H54 (cell line): ENCODE measurements at regions not wholly inside any gene's neighbourhood (a gene's known extent, or its start where the extent isn't known, plus 50 kb on each side); places are given as distances from the start of the nearest gene placed in this dataset.
A peak's percentile ranks its signal among the peaks of the same experiment; 100 is the strongest.

Experiments
- DNase-seq: peaks from one replicate; pipeline ENCODE4 v3.0.0; 2011; ENCODE audit warnings: low spot score, mixed read lengths; ENCODE audit not compliant: insufficient read length
- FAIRE-seq: peaks from 3 replicates; lab custom pipeline; 2011; peaks lifted over from hg19 to GRCh38; lab: Jason Lieb, UNC
- POLR2A ChIP-seq: IDR thresholded peaks from 2 replicates; pipeline ENCODE4 v1.6.1; 2011; ENCODE audit warnings: low read depth, mild to moderate bottlenecking, low read length

DNA sequence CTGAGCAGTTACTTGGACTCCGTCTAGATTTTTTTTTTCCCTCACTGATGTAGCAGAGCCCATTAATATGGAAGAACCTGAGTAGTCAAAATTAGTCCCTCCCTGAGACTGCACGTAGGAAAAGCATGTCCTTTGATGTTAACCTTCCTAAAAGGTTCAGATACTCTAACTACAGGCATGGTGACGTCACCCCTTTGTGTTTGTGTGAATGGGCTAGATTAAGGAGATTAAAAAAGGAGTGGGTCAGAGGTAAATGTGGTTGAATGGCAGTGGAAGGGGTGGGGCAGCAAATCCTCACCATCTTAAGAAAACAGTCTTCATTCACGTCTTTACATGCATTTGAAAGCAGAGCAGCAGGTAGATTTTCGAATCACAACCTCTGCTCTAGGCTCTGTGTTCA lies 521.1 kb downstream of the TFAP2B start:
- DNase-seq (no peak), FAIRE-seq (no peak)
- TF ChIP-seq POLR2A, result no peak

DNA sequence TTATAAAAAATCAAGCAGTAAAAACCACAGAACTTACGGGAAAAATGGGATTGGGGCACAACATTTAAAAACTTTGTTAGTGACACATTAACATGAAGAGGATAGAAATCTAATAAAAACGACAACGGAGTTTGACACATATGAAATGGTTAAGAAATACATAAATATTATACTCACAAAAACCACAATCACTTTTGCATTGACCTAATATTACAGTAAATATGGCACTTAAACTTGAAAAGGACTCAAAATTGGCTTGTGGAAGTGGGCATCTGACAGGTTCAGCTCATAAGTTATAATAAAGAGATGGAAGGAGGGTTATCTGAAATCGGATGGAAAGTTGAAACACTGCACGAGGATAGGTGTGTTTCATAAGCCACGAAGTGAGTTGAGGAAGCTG lies 523.7 kb downstream of the TFAP2B start:
- FAIRE-seq (no peak), DNase-seq (no peak)
- TF ChIP-seq POLR2A, result no peak

DNA sequence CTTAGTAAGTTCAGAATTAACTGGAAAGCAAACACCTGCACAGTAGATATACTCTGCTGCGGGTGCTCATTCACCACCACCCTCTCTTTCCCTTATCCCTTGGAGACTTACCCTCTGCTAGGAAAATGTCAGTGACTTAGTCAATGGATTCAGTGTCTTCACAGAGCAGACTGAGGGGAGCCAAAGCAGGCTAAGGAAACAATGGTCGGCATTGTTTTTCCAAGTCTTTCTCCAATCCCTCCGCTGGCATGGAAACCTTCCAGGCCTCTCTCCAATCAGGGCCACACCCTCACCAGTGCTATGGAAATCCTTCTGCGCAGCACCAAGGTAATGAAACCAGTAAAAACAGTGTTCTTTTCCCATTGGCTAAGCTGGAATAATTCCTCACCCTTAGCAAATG lies 531.2 kb downstream of the TFAP2B start:
- no peak for FAIRE-seq
- TF ChIP-seq POLR2A, result no peak
- DNase-seq, result no peak

DNA sequence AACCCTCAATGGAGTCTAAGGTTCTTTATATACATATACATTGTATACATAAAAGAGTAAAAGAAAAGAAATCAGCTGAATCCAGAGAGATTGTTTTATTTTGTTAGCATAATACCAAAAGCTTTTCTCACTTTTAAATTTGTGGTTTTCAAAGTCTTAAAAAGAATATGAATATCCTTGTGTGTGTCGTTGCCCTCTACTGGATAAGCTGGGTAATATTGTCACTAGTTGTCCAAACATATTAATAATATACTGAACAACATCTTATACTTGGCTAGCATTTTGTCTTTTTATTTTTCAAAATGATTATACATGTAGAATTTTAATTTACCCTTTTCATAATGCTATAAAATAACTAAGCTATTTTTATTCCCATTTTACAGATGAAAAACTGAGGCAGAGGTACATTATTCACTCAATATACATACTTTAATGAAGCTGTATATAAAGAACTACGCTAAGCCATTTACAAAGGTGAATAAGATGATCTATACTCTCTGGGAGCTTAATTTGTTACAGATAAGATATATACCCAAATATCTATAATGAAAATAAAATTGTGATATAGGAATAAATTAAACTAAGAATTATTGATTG lies 531.7 kb downstream of the TFAP2B start:
- FAIRE-seq (no peak), DNase-seq (no peak)
- TF ChIP-seq POLR2A, result no peak

DNA sequence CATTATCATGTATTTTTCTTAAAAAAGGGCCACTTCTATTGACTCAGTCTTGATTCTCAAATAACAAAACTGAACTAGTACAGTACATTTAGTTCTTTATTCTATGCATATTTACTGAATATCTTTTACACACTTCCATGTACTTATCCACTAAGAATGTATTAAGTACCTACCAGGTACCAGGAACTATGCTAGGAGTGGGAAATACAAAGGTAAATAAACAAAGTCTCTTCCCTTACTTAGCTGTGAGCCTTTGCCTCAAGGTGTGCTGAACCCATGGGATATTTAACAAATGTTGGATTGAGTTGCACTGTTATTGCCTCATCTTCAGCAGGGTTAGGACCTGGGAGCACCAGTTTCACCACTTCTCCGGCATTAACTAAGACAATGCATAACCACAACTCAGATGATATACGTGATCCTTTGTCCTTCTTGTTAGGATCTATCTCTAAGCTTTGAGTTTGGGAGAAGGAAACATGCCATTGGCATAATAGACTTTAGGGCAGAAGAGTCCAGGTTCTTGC lies 533.9 kb downstream of the TFAP2B start:
- DNase-seq, result no peak
- no peak for FAIRE-seq
- no peak for TF ChIP-seq POLR2A

DNA sequence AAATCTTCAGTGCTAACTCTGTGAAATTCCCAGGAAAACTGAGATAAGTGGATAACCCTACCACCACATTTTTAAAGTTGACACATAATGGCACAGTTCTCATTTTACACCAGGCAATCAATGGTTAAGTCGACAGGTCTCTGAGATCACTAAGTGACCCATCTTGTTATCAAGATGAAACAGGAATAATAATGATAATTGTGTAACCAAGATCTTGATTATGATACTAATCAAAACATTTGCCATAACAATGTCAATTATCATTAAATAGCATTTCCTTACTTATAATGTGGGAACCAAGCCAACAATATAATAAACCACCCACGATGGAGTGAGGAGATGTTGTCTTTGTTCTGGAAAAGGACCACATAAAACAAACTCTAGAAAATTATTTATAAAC lies 541.6 kb downstream of the TFAP2B start:
- DNase-seq, result no peak
- TF ChIP-seq POLR2A, result no peak
- no peak for FAIRE-seq

DNA sequence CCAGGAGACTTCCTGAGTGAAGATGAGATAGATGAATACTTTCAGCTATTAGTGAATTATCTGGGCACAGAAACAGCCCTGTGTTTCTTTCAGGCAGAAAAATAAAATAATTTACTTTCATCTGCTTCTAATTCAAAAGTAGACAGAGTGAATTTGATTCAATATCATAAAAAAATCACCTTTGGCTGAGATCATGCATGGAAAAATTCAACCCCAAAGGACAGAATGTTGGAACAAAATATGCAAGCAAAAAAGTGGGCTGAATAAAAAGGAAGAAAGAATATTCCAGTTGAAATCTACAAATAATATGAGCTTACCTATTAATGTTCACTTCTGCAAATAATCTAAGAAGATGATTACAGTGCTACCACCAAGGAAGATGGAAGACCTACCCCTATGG lies 546.9 kb downstream of the TFAP2B start:
- FAIRE-seq (no peak), DNase-seq (no peak)
- TF ChIP-seq POLR2A, result no peak

DNA sequence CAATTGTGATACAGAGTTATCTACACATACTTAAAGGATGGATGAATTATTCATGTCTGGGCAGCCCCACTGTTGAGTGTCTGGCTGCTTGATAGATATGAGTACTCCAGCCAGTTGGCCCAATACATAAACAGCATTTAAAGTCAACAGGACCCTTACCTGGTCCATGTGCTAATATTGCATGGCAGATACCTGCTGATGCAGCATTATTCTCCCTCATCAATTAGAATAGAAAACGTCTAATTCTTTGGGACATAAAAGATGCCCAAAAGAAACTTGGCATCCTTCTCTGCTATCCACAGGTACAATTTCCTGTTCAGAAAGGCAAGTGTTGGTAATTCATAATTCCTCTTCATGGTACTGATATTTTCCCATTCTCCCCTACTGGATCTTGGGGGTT lies 550.8 kb downstream of the TFAP2B start:
- TF ChIP-seq POLR2A, result no peak
- DNase-seq (no peak), FAIRE-seq (no peak)

DNA sequence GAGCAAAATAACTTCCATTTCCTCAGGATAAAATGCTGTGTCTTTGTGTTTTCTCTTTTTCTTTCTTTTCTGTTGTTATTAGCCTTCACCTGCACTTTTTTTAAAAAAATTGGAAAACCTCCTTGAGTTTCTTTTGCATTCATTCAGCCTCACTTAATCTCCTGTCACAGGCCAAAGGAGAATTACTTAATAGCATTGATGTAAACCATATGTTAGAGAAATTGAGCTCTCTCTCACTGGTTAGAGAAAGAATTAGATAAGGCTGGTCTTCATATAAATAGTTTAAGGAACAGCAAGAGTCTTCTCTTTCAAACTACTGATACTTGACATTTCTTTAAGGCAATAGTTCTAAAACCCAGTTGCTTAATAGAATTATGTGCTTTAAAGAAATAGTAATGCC lies 564.2 kb downstream of the TFAP2B start:
- no peak for DNase-seq
- TF ChIP-seq POLR2A, result no peak
- no peak for FAIRE-seq

DNA sequence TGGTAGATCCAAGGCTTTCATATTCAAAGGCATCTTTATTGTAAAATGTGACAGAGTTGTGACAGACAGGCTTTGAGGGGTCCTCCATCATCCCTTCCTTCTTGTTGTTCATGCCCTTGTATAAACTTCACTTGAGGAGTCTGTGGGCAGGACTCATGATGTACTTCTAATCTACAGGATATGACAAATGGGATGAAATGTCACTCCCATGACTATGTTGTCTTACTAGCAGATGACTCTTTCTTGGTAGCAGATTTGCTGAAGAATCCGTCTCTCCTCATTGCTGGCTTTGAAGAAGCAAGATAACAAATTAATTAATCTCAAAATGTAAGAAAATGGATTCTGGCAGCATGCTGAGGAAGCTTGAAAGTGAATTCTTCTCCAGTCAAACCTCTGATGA lies 566.1 kb downstream of the TFAP2B start:
- no peak for FAIRE-seq
- no peak for TF ChIP-seq POLR2A
- DNase-seq, result no peak

DNA sequence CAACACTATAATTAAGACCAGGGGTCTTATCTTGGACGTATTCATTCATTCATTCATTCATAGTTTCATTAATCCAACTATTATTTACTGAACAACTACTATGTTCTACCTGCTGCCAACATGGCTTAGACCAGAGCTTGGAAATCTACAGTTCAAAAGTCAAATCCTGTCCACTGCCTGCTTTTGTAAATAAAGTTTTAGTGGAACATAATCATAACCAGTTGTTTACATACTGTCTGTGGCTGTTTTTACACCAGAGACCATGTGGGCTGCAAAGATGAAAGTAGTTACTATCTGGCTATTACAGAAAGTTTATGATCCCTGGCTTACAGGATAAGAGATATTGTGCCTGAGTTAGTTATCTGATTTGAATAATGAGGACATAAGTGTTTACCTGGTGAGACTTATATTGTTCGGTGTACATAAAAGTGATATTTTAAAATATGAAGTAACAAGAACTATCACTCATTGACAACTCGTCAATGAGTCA lies 567.7 kb downstream of the TFAP2B start:
- FAIRE-seq, result no peak
- TF ChIP-seq POLR2A, result no peak
- no peak for DNase-seq

DNA sequence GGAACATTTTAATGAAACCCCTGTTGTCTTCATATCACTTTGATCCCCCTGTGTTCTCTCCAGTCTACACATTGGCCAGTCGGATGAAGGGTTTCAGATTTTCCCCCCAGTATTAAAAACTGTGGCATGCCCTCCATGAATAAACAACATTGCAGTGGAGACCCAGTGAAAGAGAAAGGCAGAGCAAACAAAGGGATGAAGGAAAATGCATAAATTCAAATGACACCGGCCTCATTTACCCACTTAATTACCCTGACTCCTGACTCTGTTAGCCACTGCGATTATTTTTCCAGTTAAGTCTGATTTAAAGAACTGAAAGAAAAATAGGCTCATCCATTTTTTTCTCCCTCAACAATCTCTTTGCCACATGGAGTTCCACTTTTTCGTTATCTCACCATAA lies 569.2 kb downstream of the TFAP2B start:
- FAIRE-seq (no peak), DNase-seq (no peak)
- TF ChIP-seq POLR2A, result no peak

DNA sequence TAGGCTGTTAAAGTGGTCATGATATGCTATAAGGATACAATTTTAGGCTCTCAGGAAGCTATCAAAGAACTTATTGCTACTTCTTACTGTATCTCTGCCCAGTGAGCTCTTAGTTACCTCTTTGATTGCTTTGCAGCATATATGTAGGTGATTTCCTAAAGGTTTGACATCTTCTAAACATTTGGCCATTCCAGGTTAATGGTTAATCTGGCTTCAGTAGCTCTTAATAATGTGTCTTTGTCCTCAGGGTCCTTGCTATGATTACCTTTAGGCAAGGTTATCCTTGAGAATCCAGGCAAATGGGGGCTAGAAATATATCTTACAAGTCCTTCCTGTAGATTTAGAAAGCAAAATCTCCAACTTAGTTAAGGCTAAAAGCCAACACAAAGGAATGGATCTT lies 575.4 kb downstream of the TFAP2B start:
- DNase-seq (no peak), FAIRE-seq (no peak)
- no peak for TF ChIP-seq POLR2A

DNA sequence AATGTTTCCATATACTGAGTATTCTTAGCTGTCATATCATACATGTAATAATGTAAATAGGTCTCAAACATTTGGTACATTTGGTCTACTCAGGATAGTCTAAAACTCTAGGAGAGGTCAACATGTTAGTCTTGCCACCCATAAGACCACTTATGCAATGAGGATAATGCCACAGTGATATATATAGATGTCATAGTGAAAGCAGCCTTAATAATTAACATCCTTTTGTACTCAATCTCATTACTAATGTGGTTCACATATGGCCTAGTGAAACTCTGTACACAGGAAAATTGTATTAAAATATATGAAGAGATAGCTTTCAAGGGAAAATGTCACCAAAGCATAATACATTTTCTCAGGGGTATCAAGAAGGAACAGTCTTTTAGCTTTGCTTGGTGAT lies 577.9 kb downstream of the TFAP2B start:
- DNase-seq (no peak), FAIRE-seq (no peak)
- no peak for TF ChIP-seq POLR2A

DNA sequence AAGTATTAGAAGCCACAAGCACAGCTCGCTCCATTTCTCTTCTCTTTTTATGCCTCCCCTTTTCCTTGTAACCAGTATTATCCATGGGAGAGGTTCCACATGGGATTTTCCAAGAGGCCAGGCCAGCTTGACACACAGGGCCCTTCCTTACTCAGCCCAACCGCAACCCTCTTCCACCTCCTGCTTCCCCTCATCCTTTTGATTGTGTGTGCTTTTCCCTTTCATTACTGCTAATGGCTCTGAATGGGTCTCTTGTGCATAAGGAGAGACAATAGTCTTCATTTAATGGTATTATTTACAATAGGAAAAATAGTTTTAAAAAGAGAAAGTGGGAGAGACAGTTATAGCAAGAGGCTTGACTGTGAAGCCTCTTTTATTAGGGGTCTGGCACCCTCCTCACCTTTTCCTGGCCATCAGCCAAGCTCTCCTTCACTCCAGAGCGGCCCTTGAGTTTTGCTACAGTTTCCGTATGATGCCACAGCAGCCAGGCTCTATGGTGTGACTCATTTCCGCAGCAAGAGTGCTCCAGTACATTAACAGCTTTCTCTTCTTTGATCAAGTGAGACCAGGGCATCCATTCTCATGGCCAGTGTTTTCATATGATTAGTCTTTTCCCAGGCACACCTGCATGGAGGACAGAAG lies 579.5 kb downstream of the TFAP2B start:
- TF ChIP-seq POLR2A, result no peak
- FAIRE-seq, result peak; percentile 79
- DNase-seq, result peak; percentile 28
